ENCODE measurements at regions not wholly inside any gene's neighbourhood (a gene's known extent, or its start where the extent isn't known, plus 50 kb on each side); places are given as distances from the start of the nearest gene placed in this dataset.

GRCh38 chr17:63106050-63106449 is 140.0 kb downstream of the TANC2 start:
- Histone ChIP-seq H3K36me3 (ENCODE audit: low read depth) (peaks cover 18% of the 10 kb centered on the region; the same call in 1 of the 2 replicates), H4K20me1 (ENCODE audit: insufficient read depth) (peaks cover 80% of the 10 kb centered on the region), H3K27me3 (ENCODE audit: insufficient read depth, low read depth) (no peaks in the 10 kb centered on the region), H3F3A (ENCODE audit: insufficient read depth, low read depth) (peaks cover 37% of the 10 kb centered on the region; the same call in 1 of the 2 replicates), H3K9me3 (ENCODE audit: insufficient read depth, low read depth) (no peaks in the 10 kb centered on the region), H2AFZ (no peak overlapping the region), H3K4me1 (replicated peaks; ENCODE audit: insufficient read depth) (no peaks in the 10 kb centered on the region), H3K79me2 (ENCODE audit: low read depth) (peaks cover 89% of the 10 kb centered on the region), H3K4me3 (no peak overlapping the region), H3K27ac (no peak overlapping the region), H3K9me2 (ENCODE audit: insufficient read depth) (no peaks in the 10 kb centered on the region), H3K4me2 (no peak overlapping the region)
- no TSS peak for BruUV-seq (replicated peaks)
- CTCF ChIA-PET = no interaction called here
- TF ChIP-seq EZH2 (IDR thresholded peaks at IDR 0.05; ENCODE audit: low read depth) = no peak
- no peak for TF ChIP-seq CTCF (conservative IDR thresholded peaks at IDR 0.05)
- no peak for DNase-seq
- POLR2A ChIA-PET (ENCODE audit: unreplicated experiment) = no interaction called here
- intact Hi-C loops (cut with micrococcal nuclease; ENCODE audit: unreplicated experiment) = no loop called here

DNA sequence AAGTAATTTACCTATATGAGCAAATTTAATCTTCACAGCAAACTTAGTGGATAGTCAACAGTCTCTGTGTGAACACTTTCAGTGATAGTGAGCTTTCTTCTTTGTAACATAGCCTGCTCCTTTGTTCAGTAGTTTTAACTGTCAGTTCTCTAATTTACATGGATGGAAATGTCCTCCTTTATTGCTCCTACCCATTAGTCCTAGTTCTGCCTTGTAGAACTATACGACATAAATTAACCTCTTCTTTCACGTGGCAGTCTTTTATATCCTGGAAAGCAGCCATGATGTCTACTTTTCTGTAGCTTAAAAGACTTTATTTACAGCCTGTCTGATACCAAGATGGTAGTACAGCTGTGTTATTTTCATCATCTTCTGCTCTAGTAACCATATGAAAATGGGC is 143.6 kb downstream of the TANC2 start:
- ChIA-PET POLR2A (ENCODE audit: unreplicated experiment) (interaction anchor here (0.7 kb wide), 1 partner anchor 596 kb away, joined by 3 read pairs; no protein-coding TSS in a partner anchor), CTCF (no interaction called here)

DNA sequence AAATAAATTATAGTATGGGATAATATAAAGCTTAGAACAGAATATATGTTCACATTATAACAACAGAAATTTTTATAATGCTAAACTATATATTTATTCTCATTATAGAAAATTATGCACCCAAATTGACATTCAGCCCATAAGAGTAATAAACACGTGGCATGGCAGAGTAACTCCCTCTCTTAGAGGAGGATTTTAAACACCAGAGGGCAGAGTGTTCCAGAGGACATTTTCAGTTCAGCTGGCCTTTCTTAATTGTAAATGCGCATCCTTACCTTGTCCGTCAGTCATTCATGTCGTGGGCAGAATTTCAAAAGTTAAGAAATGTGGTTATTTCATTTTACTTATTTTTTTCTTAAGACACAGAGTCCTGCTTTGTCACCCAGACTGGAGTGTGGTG is 147.1 kb downstream of the TANC2 start:
- no peak overlapping the region for H2AFZ ChIP-seq
- H3K4me3 ChIP-seq = no peak overlapping the region
- 0 out of 2 replicates have a peak, but pooled peaks cover under 1% of the 10 kb centered on the region for H3K36me3 ChIP-seq (ENCODE audit: low read depth)
- ChIA-PET POLR2A (ENCODE audit: unreplicated experiment) (no interaction called here), CTCF (no interaction called here)
- H4K20me1 ChIP-seq (ENCODE audit: insufficient read depth) = peaks cover 78% of the 10 kb centered on the region
- intact Hi-C loops (cut with micrococcal nuclease; ENCODE audit: unreplicated experiment) = no loop called here
- peaks cover 86% of the 10 kb centered on the region for H3K79me2 ChIP-seq (ENCODE audit: low read depth)
- BruUV-seq (replicated peaks) = no TSS peak
- TF ChIP-seq CTCF (conservative IDR thresholded peaks at IDR 0.05) = 0 out of 2 replicates have a peak, but pooled peaks have one; percentile 14
- TF ChIP-seq EZH2 (IDR thresholded peaks at IDR 0.05; ENCODE audit: low read depth) = no peak
- no peaks in the 10 kb centered on the region for H3K4me1 ChIP-seq (replicated peaks; ENCODE audit: insufficient read depth)
- no peak overlapping the region for H3K27ac ChIP-seq
- no peaks in the 10 kb centered on the region for H3K27me3 ChIP-seq (ENCODE audit: insufficient read depth, low read depth)
- no peak for DNase-seq
- H3K9me2 ChIP-seq (ENCODE audit: insufficient read depth) = no peaks in the 10 kb centered on the region
- H3K4me2 ChIP-seq = no peak overlapping the region
- peaks cover 48% of the 10 kb centered on the region; the same call in 1 of the 2 replicates for H3F3A ChIP-seq (ENCODE audit: insufficient read depth, low read depth)
- H3K9me3 ChIP-seq (ENCODE audit: insufficient read depth, low read depth) = no peaks in the 10 kb centered on the region

More for the DNA sequence above, 143.6 kb downstream of the TANC2 start:
- intact Hi-C loops (cut with micrococcal nuclease; ENCODE audit: unreplicated experiment) = no loop called here
- H3F3A ChIP-seq (ENCODE audit: insufficient read depth, low read depth) = peaks cover 39% of the 10 kb centered on the region; the same call in 1 of the 2 replicates
- no peak overlapping the region for H3K27ac ChIP-seq
- no peaks in the 10 kb centered on the region for H3K9me3 ChIP-seq (ENCODE audit: insufficient read depth, low read depth)
- no peak overlapping the region for H2AFZ ChIP-seq
- BruUV-seq (replicated peaks) = no TSS peak
- H3K79me2 ChIP-seq (ENCODE audit: low read depth) = peaks cover 85% of the 10 kb centered on the region
- H3K4me2 ChIP-seq = no peak overlapping the region
- no peak for TF ChIP-seq CTCF (conservative IDR thresholded peaks at IDR 0.05)
- TF ChIP-seq EZH2 (IDR thresholded peaks at IDR 0.05; ENCODE audit: low read depth) = no peak
- H3K36me3 ChIP-seq (ENCODE audit: low read depth) = 0 out of 2 replicates have a peak, but pooled peaks cover 3% of the 10 kb centered on the region
- no peaks in the 10 kb centered on the region for H3K4me1 ChIP-seq (replicated peaks; ENCODE audit: insufficient read depth)
- no peaks in the 10 kb centered on the region for H3K9me2 ChIP-seq (ENCODE audit: insufficient read depth)
- peaks cover 75% of the 10 kb centered on the region for H4K20me1 ChIP-seq (ENCODE audit: insufficient read depth)
- DNase-seq = no peak
- H3K4me3 ChIP-seq = no peak overlapping the region
- H3K27me3 ChIP-seq (ENCODE audit: insufficient read depth, low read depth) = no peaks in the 10 kb centered on the region
